ENCODE measurements at regions not wholly inside any gene's neighbourhood (a gene's known extent, or its start where the extent isn't known, plus 50 kb on each side); places are given as distances from the start of the nearest gene placed in this dataset.
A peak's percentile ranks its signal among the peaks of the same experiment; 100 is the strongest.

- Mint-ChIP-seq H3K9me3 (no peaks in the 10 kb centered on the region; the same call in 1 of the 2 replicates), H3K4me1 (peaks cover 13% of the 10 kb centered on the region), H3K27ac (peak overlapping the region; percentile 2; the same call in 1 of the 2 replicates), H3K4me3 (no peak overlapping the region), H3K36me3 (no peaks in the 10 kb centered on the region), H3K27me3 (ENCODE audit: low read depth) (no peaks in the 10 kb centered on the region)
- ATAC-seq (no peak), DNase-seq (ENCODE audit: low spot score) (no peak)
- no peak for TF ChIP-seq GRHL2 (CRISPR knock-in tag; IDR thresholded peaks at IDR 0.05; ENCODE audit: insufficient replicate concordance, severe bottlenecking)
- TF ChIP-seq SOX15 (CRISPR knock-in tag; IDR thresholded peaks at IDR 0.05): no peak
- TF ChIP-seq HMGA2 (CRISPR knock-in tag; IDR thresholded peaks at IDR 0.05): no peak
- no peak for TF ChIP-seq USF2 (CRISPR knock-in tag; IDR thresholded peaks at IDR 0.05)
- TF ChIP-seq OVOL2 (CRISPR knock-in tag; IDR thresholded peaks at IDR 0.05; ENCODE audit: borderline replicate concordance): no peak
- no peak for TF ChIP-seq ZNF425 (CRISPR knock-in tag; conservative IDR thresholded peaks at IDR 0.05)
- CTCF ChIA-PET: no interaction called here
- POLR2A ChIA-PET: no interaction called here
These were observed 284.6 kb downstream of the MRPS30 start for GRCh38 chr5:45093377-45093776.

- no peak overlapping the region for H3K4me3 Mint-ChIP-seq
- peak overlapping the region; percentile 88 for H3K27ac Mint-ChIP-seq
- TF ChIP-seq ESRRA (CRISPR knock-in tag; IDR thresholded peaks at IDR 0.05; ENCODE audit: borderline replicate concordance) (no peak), RELA (CRISPR knock-in tag; IDR thresholded peaks at IDR 0.05; ENCODE audit: borderline replicate concordance) (no peak), JUN (CRISPR knock-in tag; IDR thresholded peaks at IDR 0.05) (no peak), OVOL2 (CRISPR knock-in tag; IDR thresholded peaks at IDR 0.05; ENCODE audit: borderline replicate concordance) (no peak), NR2C2 (CRISPR knock-in tag; IDR thresholded peaks at IDR 0.05) (no peak), NFE2L1 (CRISPR knock-in tag; IDR thresholded peaks at IDR 0.05) (no peak), E2F5 (CRISPR knock-in tag; IDR thresholded peaks at IDR 0.05) (no peak), CREM (CRISPR knock-in tag; IDR thresholded peaks at IDR 0.05) (no peak), ZNF281 (CRISPR knock-in tag; IDR thresholded peaks at IDR 0.05) (no peak), IRF1 (CRISPR knock-in tag; IDR thresholded peaks at IDR 0.05) (no peak)
- H3K4me1 Mint-ChIP-seq: peaks cover 13% of the 10 kb centered on the region
- no peak for ATAC-seq
- DNase-seq (ENCODE audit: low spot score): no peak
- H3K36me3 Mint-ChIP-seq: no peaks in the 10 kb centered on the region
- ChIA-PET CTCF (no interaction called here), POLR2A (no interaction called here)
- H3K27me3 Mint-ChIP-seq (ENCODE audit: low read depth): no peaks in the 10 kb centered on the region
- no peaks in the 10 kb centered on the region for H3K9me3 Mint-ChIP-seq
These were observed 286.2 kb downstream of the MRPS30 start for GRCh38 chr5:45094876-45095440.

- ChIA-PET CTCF (no interaction called here), POLR2A (no interaction called here)
- Mint-ChIP-seq H3K4me3 (no peak overlapping the region), H3K27me3 (ENCODE audit: low read depth) (no peaks in the 10 kb centered on the region), H3K9me3 (peaks cover 16% of the 10 kb centered on the region), H3K4me1 (peaks cover 13% of the 10 kb centered on the region), H3K36me3 (peaks cover 11% of the 10 kb centered on the region), H3K27ac (no peak overlapping the region)
- no peak for DNase-seq (ENCODE audit: low spot score)
- TF ChIP-seq CREM (CRISPR knock-in tag; IDR thresholded peaks at IDR 0.05): no peak
- no peak for TF ChIP-seq ZNF532 (CRISPR knock-in tag; IDR thresholded peaks at IDR 0.05; ENCODE audit: borderline replicate concordance)
- no peak for ATAC-seq
These were observed 289.7 kb downstream of the MRPS30 start for GRCh38 chr5:45098483-45098882.

Measured in WTC11 (cell line).